Transverse colon (tissue), 4 donors: ENCODE measurements at regions not wholly inside any gene's neighbourhood (a gene's known extent, or its start where the extent isn't known, plus 50 kb on each side); places are given as distances from the start of the nearest gene placed in this dataset.

Source experiments
- DNase-seq: peaks from one replicate; pipeline ENCODE4 v3.0.0-alpha.2; 2019
- H3K27ac ChIP-seq, 4 donors: fragments of 200-600 bp; sonication (generic); 2 replicates each; pipeline ENCODE4 v1.5.1; 2016 to 2018; ENCODE audit warnings: inconsistent platforms in 4 of 4
- H3K27me3 ChIP-seq: fragments of 200-600 bp; sonication (generic); 2 replicates; pipeline ENCODE4 v1.5.1; 2017; ENCODE audit warnings: inconsistent platforms
- H3K36me3 ChIP-seq, 4 donors: fragments of 200-600 bp; sonication (generic); 2 replicates each; pipeline ENCODE4 v1.5.1; 2017 to 2019; ENCODE audit warnings: inconsistent platforms in 4 of 4
- H3K4me1 ChIP-seq, 4 donors: fragments of 200-600 bp; sonication (generic); 2 replicates each; pipeline ENCODE4 v1.5.1; 2017 to 2020; ENCODE audit warnings: inconsistent platforms in 4 of 4
- H3K4me3 ChIP-seq, 4 donors: fragments of 200-600 bp; sonication (generic); 1 replicate in 1 of 4; 2 replicates in 3 of 4; pipeline versions ENCODE4 v1.5.1 to v1.6.1; 2017 to 2019; ENCODE audit warnings: inconsistent platforms in 4 of 4
- H3K9me3 ChIP-seq, 2 donors: fragments of 200-600 bp; sonication (generic); 2 replicates each; pipeline ENCODE4 v1.5.1; 2017 to 2019; ENCODE audit warnings: inconsistent platforms in 2 of 2
- EP300 ChIP-seq: sonication (generic); formaldehyde crosslinking; IDR thresholded peaks from one replicate; pipeline ENCODE4 v1.6.1; 2017; ENCODE audit warnings: antibody characterized with exemption, low read depth
- POLR2A ChIP-seq: fragments of 450-650 bp; IDR thresholded peaks from one replicate; pipeline ENCODE4 v1.6.1; 2016; ENCODE audit warnings: antibody characterized with exemption, mild to moderate bottlenecking, moderate library complexity
- POLR2AphosphoS5 ChIP-seq, 3 donors: sonication (generic); formaldehyde crosslinking; IDR thresholded peaks; one replicate each; pipeline ENCODE4 v1.6.1; 2016; ENCODE audit warnings: antibody characterized with exemption in 3 of 3
- WGBS, 2 donors: methylation state at CpG; one replicate each; pipeline ENCODE4 v1.1.5; 2018; ENCODE audit warnings: low coverage in 1 of 2; 5-methylcytosine and 5-hydroxymethylcytosine counted together
- in situ Hi-C, 4 donors: fragments of 200-750 bp; cut with MboI; loops; one replicate each; pipeline versions ENCODE4 v1.15.0 to v1.15.1; 2017; ENCODE audit warnings: low sequenced_read_pairs in 3 of 4, low pct_ligation_motif_present in 1 of 4, low pct_unique_long_range_greater_than_20kb in 1 of 4
- intact Hi-C: fragments of 100-400 bp; cut with DNase I; formaldehyde crosslinking; loops from one replicate; pipeline ENCODE4 v1.15.1; 2023; ENCODE audit warnings: low total_unique reads
- TF ChIP-seq, protein P1 (sequence below), 5 experiments: fragments of 200-600 bp in 3 of 5; fragments of 450-650 bp in 2 of 5; sonication (generic) in 3 of 5; IDR thresholded peaks; 1 replicate in 2 of 5; 2 replicates in 3 of 5; pipeline ENCODE4 v1.5.1; 2016 to 2017; ENCODE audit warnings: antibody characterized with exemption in 5 of 5, inconsistent platforms in 3 of 5, mild to moderate bottlenecking in 2 of 5, moderate library complexity in 1 of 5

DNA sequence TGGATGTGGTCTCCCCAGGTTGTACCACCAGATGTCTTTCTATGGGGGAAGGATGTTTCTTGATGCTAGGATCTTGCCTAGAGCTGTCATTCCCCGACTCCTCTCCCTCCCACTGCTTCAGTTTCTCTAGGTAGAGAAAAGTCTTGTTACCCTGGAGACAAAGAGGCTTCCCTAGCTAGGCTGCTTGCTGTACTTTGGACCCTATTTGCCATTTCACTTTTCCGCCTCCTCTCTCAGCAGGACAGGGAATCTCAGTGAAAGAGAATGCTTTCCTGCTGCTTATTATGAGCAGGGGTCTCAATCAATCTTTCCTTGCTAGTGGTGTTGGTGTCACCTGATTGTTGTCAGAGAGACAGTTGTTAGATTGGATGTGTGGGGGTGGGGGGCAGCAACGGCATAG, 818.8 kb upstream of the GYPC start:
- in situ Hi-C loops (no loop called here), intact Hi-C loops (no loop called here)
- Histone ChIP-seq H3K27me3 (no peaks in the 10 kb centered on the region), H3K36me3 (no peaks in the 10 kb centered on the region), H3K9me3 (no peaks in the 10 kb centered on the region), H3K27ac (no peak overlapping the region), H3K4me1 (peaks cover 0 to 3% (median 0%) of the 10 kb centered on the region in 4 donors), H3K4me3 (no peak overlapping the region)
- no peak for TF ChIP-seq POLR2AphosphoS5 (IDR thresholded peaks at IDR 0.05)
- TF ChIP-seq, protein P1, sequence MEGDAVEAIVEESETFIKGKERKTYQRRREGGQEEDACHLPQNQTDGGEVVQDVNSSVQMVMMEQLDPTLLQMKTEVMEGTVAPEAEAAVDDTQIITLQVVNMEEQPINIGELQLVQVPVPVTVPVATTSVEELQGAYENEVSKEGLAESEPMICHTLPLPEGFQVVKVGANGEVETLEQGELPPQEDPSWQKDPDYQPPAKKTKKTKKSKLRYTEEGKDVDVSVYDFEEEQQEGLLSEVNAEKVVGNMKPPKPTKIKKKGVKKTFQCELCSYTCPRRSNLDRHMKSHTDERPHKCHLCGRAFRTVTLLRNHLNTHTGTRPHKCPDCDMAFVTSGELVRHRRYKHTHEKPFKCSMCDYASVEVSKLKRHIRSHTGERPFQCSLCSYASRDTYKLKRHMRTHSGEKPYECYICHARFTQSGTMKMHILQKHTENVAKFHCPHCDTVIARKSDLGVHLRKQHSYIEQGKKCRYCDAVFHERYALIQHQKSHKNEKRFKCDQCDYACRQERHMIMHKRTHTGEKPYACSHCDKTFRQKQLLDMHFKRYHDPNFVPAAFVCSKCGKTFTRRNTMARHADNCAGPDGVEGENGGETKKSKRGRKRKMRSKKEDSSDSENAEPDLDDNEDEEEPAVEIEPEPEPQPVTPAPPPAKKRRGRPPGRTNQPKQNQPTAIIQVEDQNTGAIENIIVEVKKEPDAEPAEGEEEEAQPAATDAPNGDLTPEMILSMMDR (IDR thresholded peaks at IDR 0.05), result no peak
- TF ChIP-seq EP300, result no peak
- no peak for TF ChIP-seq POLR2A
- DNase-seq, result no peak
- 26 to 100% methylated on average over 1 to 3 of the region's 3 CpGs for WGBS, 2 donors

DNA sequence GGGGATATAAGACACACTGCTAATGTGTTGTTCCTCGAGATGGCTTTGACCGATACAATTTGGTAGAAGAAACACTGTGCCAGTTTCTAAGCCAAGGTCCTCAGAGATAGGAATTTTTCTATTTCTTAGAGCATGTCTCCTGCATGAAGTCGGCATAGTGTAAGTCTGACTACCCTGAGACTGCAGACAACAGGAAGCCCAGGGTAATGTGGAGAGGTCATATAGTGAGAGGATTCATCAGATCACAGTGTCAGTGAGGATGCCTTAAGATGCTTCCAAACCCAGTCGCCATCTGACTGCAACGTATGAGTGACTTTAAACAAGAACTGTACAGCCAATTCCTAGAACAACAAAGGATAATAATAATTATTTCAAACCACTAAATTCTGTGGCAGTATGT, 818.3 kb upstream of the GYPC start:
- in situ Hi-C loops, result no loop called here
- Histone ChIP-seq H3K27me3 (no peaks in the 10 kb centered on the region), H3K36me3 (no peaks in the 10 kb centered on the region), H3K4me3 (no peak overlapping the region), H3K9me3 (no peaks in the 10 kb centered on the region), H3K27ac (no peak overlapping the region), H3K4me1 (peaks cover 0 to 3% (median 0%) of the 10 kb centered on the region in 4 donors)
- no peak for DNase-seq
- WGBS, 2 donors, result 68 to 83% methylated on average over 3 to 5 of the region's 5 CpGs
- TF ChIP-seq POLR2AphosphoS5 (IDR thresholded peaks at IDR 0.05), result no peak
- TF ChIP-seq, protein P1 (IDR thresholded peaks at IDR 0.05), result no peak
- no peak for TF ChIP-seq POLR2A
- no peak for TF ChIP-seq EP300
- intact Hi-C loops, result no loop called here

DNA sequence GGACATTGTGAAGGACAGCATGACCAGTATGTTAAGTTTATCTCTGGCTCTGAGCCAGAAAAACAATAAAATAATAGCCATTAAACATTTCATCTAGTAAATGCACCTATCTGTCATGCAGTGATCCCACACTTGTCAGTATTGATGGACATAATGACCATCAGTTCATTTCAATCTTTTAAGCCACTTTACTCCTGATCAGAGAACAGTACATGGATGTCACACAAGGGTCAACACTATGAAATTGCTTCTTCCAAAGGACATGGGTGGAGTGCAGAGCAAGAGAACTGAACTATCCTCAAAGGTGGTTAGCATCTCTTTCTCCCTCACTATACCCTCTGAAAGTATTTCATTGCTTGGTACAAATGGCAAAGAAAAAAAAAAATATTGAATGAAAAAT, 816.0 kb upstream of the GYPC start:
- in situ Hi-C loops, result no loop called here

DNA sequence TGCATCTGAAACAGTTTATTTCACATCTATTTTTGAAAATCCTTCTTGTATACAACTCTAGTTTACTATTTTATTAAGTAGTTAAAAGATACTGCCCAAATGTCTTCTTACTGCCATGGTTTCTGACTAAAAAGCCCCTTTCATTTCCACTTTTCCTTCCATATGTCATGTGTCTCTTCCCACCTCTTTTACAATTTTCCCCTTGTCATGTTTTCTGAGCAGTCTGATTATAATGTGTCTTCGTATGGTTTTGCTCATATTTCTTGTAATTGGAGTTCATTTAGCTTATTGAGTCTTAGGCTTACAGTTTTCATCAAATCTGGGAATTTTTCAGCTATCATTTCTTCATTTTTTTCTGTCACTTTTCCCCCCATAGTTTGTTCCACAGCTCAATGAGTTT, 813.9 kb upstream of the GYPC start:
- no peak for DNase-seq
- Histone ChIP-seq H3K36me3 (no peaks in the 10 kb centered on the region), H3K27ac (no peak overlapping the region), H3K4me1 (peaks cover 0 to under 1% (median 0%) of the 10 kb centered on the region in 4 donors), H3K9me3 (no peaks in the 10 kb centered on the region), H3K27me3 (no peaks in the 10 kb centered on the region), H3K4me3 (no peak overlapping the region)
- in situ Hi-C loops, result no loop called here
- intact Hi-C loops, result loop anchor here (10.0 kb wide), 1 partner anchor 83 kb away; no protein-coding TSS in a partner anchor
- TF ChIP-seq POLR2A (no peak), EP300 (no peak), POLR2AphosphoS5 (IDR thresholded peaks at IDR 0.05) (no peak)
- TF ChIP-seq, protein P1 (IDR thresholded peaks at IDR 0.05), result no peak
- WGBS, 2 donors, result 56 to 71% methylated on average over 1 of the region's 1 CpG

More for the DNA sequence above, 816.0 kb upstream of the GYPC start:
- Histone ChIP-seq H3K9me3 (no peaks in the 10 kb centered on the region), H3K4me1 (peaks cover 0 to 3% (median 0%) of the 10 kb centered on the region in 4 donors), H3K36me3 (no peaks in the 10 kb centered on the region), H3K4me3 (no peak overlapping the region), H3K27ac (no peak overlapping the region), H3K27me3 (no peaks in the 10 kb centered on the region)
- no peak for TF ChIP-seq POLR2AphosphoS5 (IDR thresholded peaks at IDR 0.05)
- TF ChIP-seq EP300, result no peak
- no peak for TF ChIP-seq POLR2A
- TF ChIP-seq, protein P1 (IDR thresholded peaks at IDR 0.05), result no peak
- no peak for DNase-seq
- intact Hi-C loops, result loop anchor here (10.0 kb wide), 1 partner anchor 85 kb away; no protein-coding TSS in a partner anchor
